HCT116 (cell line): ENCODE measurements at regions not wholly inside any gene's neighbourhood (a gene's known extent, or its start where the extent isn't known, plus 50 kb on each side); places are given as distances from the start of the nearest gene placed in this dataset.

Experiments used
- CTCF ChIP-seq, 3 experiments: fragments of 200-600 bp in 1 of 3; sonication (generic) in 1 of 3; IDR thresholded peaks in 2 of 3; conservative IDR thresholded peaks in 1 of 3; 2 replicates each; pipeline ENCODE4 v1.5.1; 2012 to 2017; ENCODE audit warnings: low read depth in 2 of 3, low read length in 2 of 3, antibody characterized with exemption in 1 of 3, borderline replicate concordance in 1 of 3, control low read depth in 1 of 3, mild to moderate bottlenecking in 1 of 3, mixed read lengths in 1 of 3, mixed run types in 1 of 3, moderate library complexity in 1 of 3; ENCODE audit not compliant: insufficient read depth in 1 of 3
- MAX ChIP-seq: IDR thresholded peaks from 2 replicates; pipeline ENCODE4 v1.6.1; 2012
- POLR2AphosphoS5 ChIP-seq: IDR thresholded peaks from 2 replicates; pipeline ENCODE4 v1.6.1; 2011; ENCODE audit warnings: mild to moderate bottlenecking, low read depth, low read length, moderate library complexity
- YY1 ChIP-seq: IDR thresholded peaks from 2 replicates; pipeline ENCODE4 v1.6.1; 2011; ENCODE audit warnings: low read length, low read depth, moderate library complexity, mild to moderate bottlenecking; ENCODE audit not compliant: insufficient replicate concordance; ENCODE audit errors: extremely low read depth
- ZNF274 ChIP-seq: fragments of 200-500 bp; sonication (Bioruptor generic); IDR thresholded peaks from 2 replicates; pipeline ENCODE4 v1.6.1; 2014; ENCODE audit warnings: mild to moderate bottlenecking, low read depth, low read length, inconsistent platforms
- TF ChIP-seq, protein P1 (sequence below): IDR thresholded peaks from 2 replicates; pipeline ENCODE4 v1.6.1; 2012; ENCODE audit warnings: low read depth

DNA sequence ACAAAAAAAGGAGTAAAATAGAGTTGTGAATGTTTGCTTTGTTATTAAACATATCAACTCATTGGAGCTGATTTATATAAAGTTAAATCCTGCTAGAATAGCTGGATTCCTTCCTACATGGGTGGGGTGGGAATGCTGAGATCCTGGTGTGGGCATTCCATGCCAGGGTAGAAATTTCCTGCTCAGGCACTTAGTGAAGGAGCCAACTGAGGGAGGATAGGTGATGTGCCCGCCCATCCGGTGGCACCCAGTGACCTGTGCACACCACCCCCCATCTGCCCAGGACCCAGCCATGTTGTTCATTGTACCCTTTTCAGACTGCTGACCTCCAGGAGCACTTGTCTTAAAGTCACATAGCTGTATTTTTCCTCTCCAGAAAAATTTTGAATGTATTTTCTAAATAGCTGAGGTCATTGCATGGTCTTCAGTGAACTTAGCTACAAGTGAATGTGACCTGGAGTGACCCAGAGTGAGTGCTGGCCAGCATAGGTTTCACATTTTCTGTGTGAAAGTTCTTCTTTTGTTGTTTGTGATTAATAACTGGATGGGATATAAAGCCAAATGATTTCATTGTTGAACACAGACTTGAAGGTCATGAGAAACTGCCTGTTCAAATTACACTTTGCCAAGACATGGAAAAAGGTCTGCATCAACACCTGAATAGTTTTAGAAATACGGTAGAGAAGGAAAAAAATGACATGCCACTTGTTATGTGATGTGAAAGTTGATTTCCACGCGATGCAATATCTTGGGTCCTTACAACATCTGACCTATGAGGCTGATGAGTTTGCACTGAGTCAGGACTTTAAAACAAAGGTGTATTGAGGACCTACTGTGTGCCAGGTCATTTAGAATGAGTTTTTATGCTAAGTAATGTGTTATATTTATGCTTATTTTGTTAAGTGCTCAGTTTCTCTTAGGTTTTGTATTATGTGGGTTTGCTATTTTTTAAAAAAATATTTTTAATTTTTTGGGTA, 77.2 kb downstream of the UTRN start:
- TF ChIP-seq ZNF274, result no peak
- TF ChIP-seq, protein P1, sequence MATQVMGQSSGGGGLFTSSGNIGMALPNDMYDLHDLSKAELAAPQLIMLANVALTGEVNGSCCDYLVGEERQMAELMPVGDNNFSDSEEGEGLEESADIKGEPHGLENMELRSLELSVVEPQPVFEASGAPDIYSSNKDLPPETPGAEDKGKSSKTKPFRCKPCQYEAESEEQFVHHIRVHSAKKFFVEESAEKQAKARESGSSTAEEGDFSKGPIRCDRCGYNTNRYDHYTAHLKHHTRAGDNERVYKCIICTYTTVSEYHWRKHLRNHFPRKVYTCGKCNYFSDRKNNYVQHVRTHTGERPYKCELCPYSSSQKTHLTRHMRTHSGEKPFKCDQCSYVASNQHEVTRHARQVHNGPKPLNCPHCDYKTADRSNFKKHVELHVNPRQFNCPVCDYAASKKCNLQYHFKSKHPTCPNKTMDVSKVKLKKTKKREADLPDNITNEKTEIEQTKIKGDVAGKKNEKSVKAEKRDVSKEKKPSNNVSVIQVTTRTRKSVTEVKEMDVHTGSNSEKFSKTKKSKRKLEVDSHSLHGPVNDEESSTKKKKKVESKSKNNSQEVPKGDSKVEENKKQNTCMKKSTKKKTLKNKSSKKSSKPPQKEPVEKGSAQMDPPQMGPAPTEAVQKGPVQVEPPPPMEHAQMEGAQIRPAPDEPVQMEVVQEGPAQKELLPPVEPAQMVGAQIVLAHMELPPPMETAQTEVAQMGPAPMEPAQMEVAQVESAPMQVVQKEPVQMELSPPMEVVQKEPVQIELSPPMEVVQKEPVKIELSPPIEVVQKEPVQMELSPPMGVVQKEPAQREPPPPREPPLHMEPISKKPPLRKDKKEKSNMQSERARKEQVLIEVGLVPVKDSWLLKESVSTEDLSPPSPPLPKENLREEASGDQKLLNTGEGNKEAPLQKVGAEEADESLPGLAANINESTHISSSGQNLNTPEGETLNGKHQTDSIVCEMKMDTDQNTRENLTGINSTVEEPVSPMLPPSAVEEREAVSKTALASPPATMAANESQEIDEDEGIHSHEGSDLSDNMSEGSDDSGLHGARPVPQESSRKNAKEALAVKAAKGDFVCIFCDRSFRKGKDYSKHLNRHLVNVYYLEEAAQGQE, result no peak
- no peak for TF ChIP-seq POLR2AphosphoS5
- no peak for TF ChIP-seq CTCF (IDR thresholded peaks at IDR 0.05 in 2 of 3, conservative IDR thresholded peaks at IDR 0.05 in 1 of 3; ENCODE audit: borderline replicate concordance in 1 of 3, insufficient read depth in 1 of 3, low read depth in 2 of 3, low read length in 2 of 3)
- TF ChIP-seq MAX, result no peak
- no peak for TF ChIP-seq YY1
